ENCODE measurements at regions not wholly inside any gene's neighbourhood (a gene's known extent, or its start where the extent isn't known, plus 50 kb on each side); places are given as distances from the start of the nearest gene placed in this dataset.
A peak's percentile ranks its signal among the peaks of the same experiment; 100 is the strongest.

DNA sequence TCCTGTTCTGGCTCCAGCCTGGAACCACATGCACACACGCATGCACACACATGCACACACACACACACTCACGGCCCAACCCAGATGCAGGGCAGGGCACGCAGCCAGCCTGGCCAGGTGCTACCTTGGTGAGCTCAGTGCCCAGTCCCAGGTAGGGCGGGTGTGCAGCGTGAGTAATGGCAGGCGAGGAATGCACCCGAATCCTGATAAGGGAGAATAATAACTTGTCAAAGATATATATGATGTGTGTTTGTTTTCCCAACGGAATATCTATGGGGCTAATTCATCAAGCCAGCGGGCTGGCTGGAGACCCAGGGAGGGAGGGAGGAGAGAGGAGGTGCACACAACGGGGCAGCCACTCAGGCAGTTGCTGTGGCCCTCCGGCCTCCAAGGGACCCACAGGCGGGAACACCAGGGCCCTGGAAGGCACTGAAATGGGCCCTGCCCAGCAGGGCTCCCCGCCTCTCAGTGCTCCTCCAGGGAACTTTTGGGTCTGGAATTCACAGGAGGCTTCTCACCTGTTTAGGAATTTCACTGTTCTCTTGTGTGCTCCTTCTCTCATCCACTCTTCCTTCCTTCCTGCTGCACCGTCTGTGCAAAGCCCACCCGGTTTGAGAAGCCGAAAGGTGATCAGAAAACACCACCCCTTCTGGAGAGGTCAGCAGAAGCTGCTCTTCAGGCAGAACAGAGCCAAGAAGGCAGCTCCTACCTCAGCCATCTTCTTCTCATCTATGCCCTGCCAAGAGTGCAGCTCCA lies 79.0 kb downstream of the BUD13 start:
- TF ChIP-seq, protein P1, sequence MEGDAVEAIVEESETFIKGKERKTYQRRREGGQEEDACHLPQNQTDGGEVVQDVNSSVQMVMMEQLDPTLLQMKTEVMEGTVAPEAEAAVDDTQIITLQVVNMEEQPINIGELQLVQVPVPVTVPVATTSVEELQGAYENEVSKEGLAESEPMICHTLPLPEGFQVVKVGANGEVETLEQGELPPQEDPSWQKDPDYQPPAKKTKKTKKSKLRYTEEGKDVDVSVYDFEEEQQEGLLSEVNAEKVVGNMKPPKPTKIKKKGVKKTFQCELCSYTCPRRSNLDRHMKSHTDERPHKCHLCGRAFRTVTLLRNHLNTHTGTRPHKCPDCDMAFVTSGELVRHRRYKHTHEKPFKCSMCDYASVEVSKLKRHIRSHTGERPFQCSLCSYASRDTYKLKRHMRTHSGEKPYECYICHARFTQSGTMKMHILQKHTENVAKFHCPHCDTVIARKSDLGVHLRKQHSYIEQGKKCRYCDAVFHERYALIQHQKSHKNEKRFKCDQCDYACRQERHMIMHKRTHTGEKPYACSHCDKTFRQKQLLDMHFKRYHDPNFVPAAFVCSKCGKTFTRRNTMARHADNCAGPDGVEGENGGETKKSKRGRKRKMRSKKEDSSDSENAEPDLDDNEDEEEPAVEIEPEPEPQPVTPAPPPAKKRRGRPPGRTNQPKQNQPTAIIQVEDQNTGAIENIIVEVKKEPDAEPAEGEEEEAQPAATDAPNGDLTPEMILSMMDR (IDR thresholded peaks at IDR 0.05; ENCODE audit: low read depth, low read length), result no peak
- H3K4me3 ChIP-seq (ENCODE audit: low read depth, low read length), result no peak overlapping the region

- H3K4me3 ChIP-seq (ENCODE audit: low read depth, low read length), result no peak overlapping the region
- TF ChIP-seq, protein P1 (IDR thresholded peaks at IDR 0.05; ENCODE audit: low read depth, low read length), result no peak
These were observed 79.7 kb downstream of the BUD13 start for GRCh38 chr11:116693102-116693570.

DNA sequence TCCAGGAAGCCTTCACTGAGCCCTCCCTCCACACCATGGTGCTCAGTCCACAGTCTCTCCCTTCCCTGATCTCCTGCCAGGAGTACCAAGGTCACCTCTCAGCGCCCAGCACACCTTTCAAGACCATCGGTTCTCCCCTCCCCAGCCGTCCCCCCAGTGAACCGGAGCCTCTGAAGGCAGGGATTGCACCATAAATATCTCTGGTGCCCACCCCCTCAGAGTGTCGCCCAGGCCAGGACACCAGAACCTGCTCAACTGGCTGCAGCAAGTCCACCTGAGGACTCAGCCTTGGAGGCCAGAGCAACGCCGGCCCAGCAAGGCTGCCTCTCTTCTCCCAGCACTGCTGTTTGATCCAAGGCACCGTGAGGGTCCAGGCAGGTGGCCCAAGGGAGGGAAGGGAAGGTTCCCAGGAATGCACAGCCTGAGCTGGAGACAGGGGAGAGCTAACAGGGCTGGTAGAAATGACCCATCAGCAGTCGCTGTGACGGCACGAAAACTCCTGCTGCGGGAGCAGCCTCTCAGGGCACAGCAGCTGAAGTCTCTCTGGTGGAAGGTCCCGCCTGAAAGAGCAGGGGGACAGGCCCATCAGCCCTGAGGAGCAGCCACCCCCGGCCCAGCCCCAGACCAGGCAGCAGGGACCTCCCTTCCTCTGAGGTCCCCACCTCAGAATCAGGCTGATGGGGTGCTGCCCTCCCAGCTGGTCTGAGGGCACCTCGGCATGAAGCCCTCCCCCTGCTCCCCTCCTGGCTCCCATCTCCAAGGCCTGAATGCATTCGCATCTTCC lies 80.3 kb downstream of the BUD13 start:
- TF ChIP-seq, protein P1 (IDR thresholded peaks at IDR 0.05; ENCODE audit: low read depth, low read length), result no peak
- no peak overlapping the region for H3K4me3 ChIP-seq (ENCODE audit: low read depth, low read length)

DNA sequence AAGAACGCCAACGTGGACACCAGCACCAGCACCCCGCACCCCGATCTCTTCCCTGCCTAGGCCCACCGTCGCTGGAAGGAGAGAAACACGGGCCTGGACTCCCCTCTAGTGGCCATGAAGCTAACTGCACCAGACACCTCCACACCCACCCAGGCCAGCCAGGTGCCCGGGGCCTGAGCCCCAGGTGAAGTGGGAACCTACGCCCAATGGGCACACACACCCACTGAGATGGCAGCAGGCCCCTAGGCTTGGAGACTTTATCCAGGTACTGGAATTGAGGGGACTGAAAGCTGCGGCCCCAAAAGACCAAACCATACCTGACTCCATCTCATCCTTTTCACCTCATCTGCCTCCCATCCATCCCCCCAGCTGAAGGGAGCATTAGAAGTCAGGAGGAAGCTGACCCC lies 81.0 kb downstream of the BUD13 start:
- TF ChIP-seq, protein P1 (IDR thresholded peaks at IDR 0.05; ENCODE audit: low read depth, low read length), result peak; percentile 88
- H3K4me3 ChIP-seq (ENCODE audit: low read depth, low read length), result no peak overlapping the region

DNA sequence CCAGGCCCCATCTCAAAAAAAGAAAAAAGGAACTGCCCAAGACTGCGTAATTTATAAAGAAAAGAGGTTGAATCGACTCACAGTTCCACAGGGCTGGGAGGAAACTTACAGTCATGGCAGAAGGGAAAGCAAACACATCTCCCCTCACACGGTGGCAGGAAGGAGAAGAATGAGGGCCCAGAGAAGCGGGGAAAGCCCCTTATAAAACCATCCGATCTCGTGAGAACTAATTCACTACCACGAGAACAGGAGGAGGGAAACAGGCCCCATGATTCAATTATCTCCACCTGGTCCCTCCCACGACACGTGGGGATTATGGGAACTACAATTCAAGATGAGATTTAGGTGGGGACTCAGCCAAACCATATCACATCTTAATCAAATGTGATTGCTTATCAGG lies 82.2 kb downstream of the BUD13 start:
- TF ChIP-seq, protein P1 (IDR thresholded peaks at IDR 0.05; ENCODE audit: low read depth, low read length), result no peak
- H3K4me3 ChIP-seq (ENCODE audit: low read depth, low read length), result no peak overlapping the region

- no peak overlapping the region for H3K4me3 ChIP-seq (ENCODE audit: low read depth, low read length)
- TF ChIP-seq, protein P1 (IDR thresholded peaks at IDR 0.05; ENCODE audit: low read depth, low read length), result no peak
These were observed 83.2 kb downstream of the BUD13 start for GRCh38 chr11:116689413-116690127.
